GM12878 (cell line): ENCODE measurements at regions not wholly inside any gene's neighbourhood (a gene's known extent, or its start where the extent isn't known, plus 50 kb on each side); places are given as distances from the start of the nearest gene placed in this dataset.

Experiments used
- ATAC-seq: fragments of 200-7000 bp; cut with Tn5 transposase; 3 replicates; pipeline ENCODE4 v1.9.1; 2020; ENCODE audit warnings: mild to moderate bottlenecking, moderate library complexity
- BruUV-seq: library from RNA; stranded (reverse); fragments of 400-500 nt; replicated peaks from 2 replicates; lab custom pipeline; 2021; lab: Mats Ljungman, UMichigan
- CTCF ChIA-PET: fragments of 300-600 bp; sonication (Branson Sonifier 250); formaldehyde crosslinking; extraction: SDS; loops from one replicate; lab custom pipeline; 2021; ENCODE audit warnings: inconsistent platforms; lab: Yijun Ruan, JAX
- POLR2A ChIA-PET: fragments of 350-600 bp; formaldehyde crosslinking; extraction: SDS; loops from one replicate; lab custom pipeline; 2021; ENCODE audit warnings: inconsistent platforms; lab: Charles Lee
- RAD21 ChIA-PET: fragments of 300-600 bp; sonication (Branson Sonifier 250); formaldehyde crosslinking; loops from one replicate; lab custom pipeline; 2023; ENCODE audit warnings: antibody characterized with exemption; ENCODE audit not compliant: unreplicated experiment; lab: Charles Lee
- SMC1A ChIA-PET: fragments of 300-600 bp; sonication (Branson Sonifier 250); formaldehyde crosslinking; loops from one replicate; lab custom pipeline; 2023; ENCODE audit not compliant: unreplicated experiment, uncharacterized antibody; lab: Charles Lee
- DNase-seq: peaks from one replicate; pipeline ENCODE4 v3.0.0-alpha.2; 2011; ENCODE audit warnings: low read depth, low spot score
- FAIRE-seq: peaks from 3 replicates; lab custom pipeline; 2011; peaks lifted over from hg19 to GRCh38; lab: Jason Lieb, UNC
- H2AFZ ChIP-seq: 2 replicates; pipeline ENCODE4 v1.6.0; 2011; ENCODE audit warnings: low read depth, low read length, control low read depth; ENCODE audit not compliant: control insufficient read depth
- H3K27ac ChIP-seq: 2 replicates; pipeline ENCODE4 v1.5.1; 2011; ENCODE audit warnings: control low read depth; ENCODE audit not compliant: control insufficient read depth, insufficient read depth
- H3K27me3 ChIP-seq, 2 experiments: replicated peaks in 1 of 2; 2 replicates each; pipeline versions ENCODE4 v1.6.0 to v1.6.1; 2011; ENCODE audit warnings: low read length in 1 of 2; ENCODE audit not compliant: control insufficient read depth in 2 of 2, insufficient read depth in 2 of 2
- H3K36me3 ChIP-seq, 2 experiments: 2 replicates each; pipeline ENCODE4 v1.5.1; 2011; ENCODE audit warnings: low read length in 1 of 2; ENCODE audit not compliant: control insufficient read depth in 2 of 2, insufficient read depth in 2 of 2
- H3K4me1 ChIP-seq: 2 replicates; pipeline ENCODE4 v1.6.1; 2011; ENCODE audit warnings: mild to moderate bottlenecking, low read length, moderate library complexity, mixed read lengths; ENCODE audit not compliant: control insufficient read depth, insufficient read depth
- H3K4me2 ChIP-seq: 2 replicates; pipeline ENCODE4 v1.6.0; 2011; ENCODE audit warnings: control low read depth; ENCODE audit not compliant: control insufficient read depth, insufficient read depth
- H3K4me3 ChIP-seq: fragments of 200-600 bp; sonication (generic); 2 replicates; pipeline ENCODE4 v1.5.1; 2016
- H3K79me2 ChIP-seq: 2 replicates; pipeline ENCODE4 v1.6.0; 2011; ENCODE audit warnings: low read length; ENCODE audit not compliant: control insufficient read depth, insufficient read depth
- H3K9ac ChIP-seq: 2 replicates; pipeline ENCODE4 v1.8.0; 2011; ENCODE audit warnings: low read length, control low read depth, mixed read lengths; ENCODE audit not compliant: control insufficient read depth, insufficient read depth
- H3K9me3 ChIP-seq: replicated peaks from 3 replicates; pipeline ENCODE4 v1.5.1; 2011; ENCODE audit warnings: mild to moderate bottlenecking, low read length; ENCODE audit not compliant: control insufficient read depth, insufficient read depth
- H4K20me1 ChIP-seq: 2 replicates; pipeline ENCODE4 v1.6.0; 2011; ENCODE audit not compliant: control insufficient read depth, insufficient read depth
- BCL3 ChIP-seq: IDR thresholded peaks from 2 replicates; pipeline ENCODE4 v1.6.1; 2011; ENCODE audit warnings: borderline replicate concordance, low read depth, mild to moderate bottlenecking, moderate library complexity, low read length; ENCODE audit not compliant: insufficient read depth, poor library complexity, severe bottlenecking
- CHD1 ChIP-seq: IDR thresholded peaks from 2 replicates; pipeline ENCODE4 v1.6.1; 2012; ENCODE audit warnings: low read depth, low read length, improper control_type of control experiment
- HCFC1 ChIP-seq: fragments of 150-350 bp; IDR thresholded peaks from 2 replicates; pipeline ENCODE4 v1.6.1; 2014; ENCODE audit warnings: low read length
- HDGF ChIP-seq: fragments of 450-650 bp; IDR thresholded peaks from 2 replicates; pipeline ENCODE4 v1.6.1; 2016; ENCODE audit warnings: antibody characterized with exemption
- HSF1 ChIP-seq: fragments of 150-350 bp; IDR thresholded peaks from 2 replicates; pipeline ENCODE4 v1.6.1; 2014; ENCODE audit warnings: mild to moderate bottlenecking, low read depth, low read length
- JUNB ChIP-seq: IDR thresholded peaks from 2 replicates; pipeline ENCODE4 v1.6.1; 2016; ENCODE audit warnings: antibody characterized with exemption, mild to moderate bottlenecking
- POLR2A ChIP-seq: IDR thresholded peaks from 2 replicates; pipeline ENCODE4 v1.6.1; 2011; ENCODE audit warnings: low read depth, mild to moderate bottlenecking, low read length
- POU2F2 ChIP-seq: IDR thresholded peaks from 3 replicates; pipeline ENCODE4 v1.6.1; 2011; ENCODE audit warnings: low read depth, mild to moderate bottlenecking, low read length, borderline replicate concordance
- REST ChIP-seq: IDR thresholded peaks from 2 replicates; pipeline ENCODE4 v1.6.1; 2012; ENCODE audit warnings: mild to moderate bottlenecking, low read depth, low read length
- RUNX3 ChIP-seq: IDR thresholded peaks from 2 replicates; pipeline ENCODE4 v1.6.1; 2012; ENCODE audit warnings: low read length, inconsistent platforms
- SMC3 ChIP-seq: IDR thresholded peaks from 2 replicates; pipeline ENCODE4 v1.6.1; 2011; ENCODE audit warnings: low read length, improper control_type of control experiment, borderline replicate concordance
- STAT1 ChIP-seq: fragments of 450-650 bp; conservative IDR thresholded peaks from 2 replicates; pipeline ENCODE4 v1.6.1; 2014; ENCODE audit warnings: antibody characterized with exemption, mild to moderate bottlenecking
- TARDBP ChIP-seq: IDR thresholded peaks from 2 replicates; pipeline ENCODE4 v1.6.1; 2016; ENCODE audit warnings: borderline replicate concordance
- YY1 ChIP-seq: IDR thresholded peaks from 2 replicates; pipeline ENCODE4 v1.6.1; 2011; ENCODE audit warnings: low read depth, mild to moderate bottlenecking, low read length
- ZNF24 ChIP-seq: fragments of 450-650 bp; IDR thresholded peaks from 2 replicates; pipeline ENCODE4 v1.6.1; 2017; ENCODE audit warnings: antibody characterized with exemption, mild to moderate bottlenecking
- WGBS: methylation state at CpG from one replicate; pipeline ENCODE4 v1.1.6; 2016; ENCODE audit warnings: low lambda C conversion rate; ENCODE audit not compliant: insufficient replicate concordance, insufficient coverage; ENCODE audit errors: missing lambda C conversion rate; 5-methylcytosine and 5-hydroxymethylcytosine counted together
- in situ Hi-C: fragments of 300-500 bp; cut with MboI; formaldehyde crosslinking; loops from 9 replicates; pipeline ENCODE4 v1.14.3; 2018; ENCODE audit warnings: mixed read lengths
- intact Hi-C: fragments of 100-400 bp; cut with micrococcal nuclease; formaldehyde crosslinking; loops from one replicate; pipeline ENCODE4 v1.14.2; 2022; ENCODE audit not compliant: unreplicated experiment
- TF ChIP-seq, protein P1 (sequence below): fragments of 450-650 bp; IDR thresholded peaks from 2 replicates; pipeline ENCODE4 v1.6.1; 2016; ENCODE audit warnings: mild to moderate bottlenecking
- TF ChIP-seq, protein P2 (sequence below): fragments of 450-650 bp; IDR thresholded peaks from 2 replicates; pipeline ENCODE4 v1.6.1; 2017; ENCODE audit warnings: mild to moderate bottlenecking, low read depth, inconsistent platforms; ENCODE audit not compliant: poor library complexity, severe bottlenecking

- Histone ChIP-seq H3K9ac (no peak overlapping the region), H2AFZ (no peak overlapping the region), H3K4me1 (no peaks in the 10 kb centered on the region), H3K79me2 (no peaks in the 10 kb centered on the region), H3K36me3 (no peaks in the 10 kb centered on the region), H3K4me3 (no peak overlapping the region), H3K27me3 (no peaks in the 10 kb centered on the region), H3K4me2 (no peak overlapping the region), H4K20me1 (no peaks in the 10 kb centered on the region), H3K9me3 (no peaks in the 10 kb centered on the region; the same call in 2 of the 3 replicates), H3K27ac (no peak overlapping the region)
- 27% methylated on average over 6 of the region's 6 CpGs for WGBS
- intact Hi-C loops (loop anchor here (5.0 kb wide), 1 partner anchor 76 kb away; no protein-coding TSS in a partner anchor), in situ Hi-C loops (no loop called here)
- BruUV-seq: no TSS peak
- no peak for FAIRE-seq
- CTCF ChIA-PET: no interaction called here
- ATAC-seq: no peak
- RAD21 ChIA-PET: no interaction called here
- POLR2A ChIA-PET: no interaction called here
- SMC1A ChIA-PET: no interaction called here
- DNase-seq: no peak
- TF ChIP-seq CHD1 (no peak), TARDBP (no peak), HCFC1 (no peak), POU2F2 (no peak), POLR2A (no peak), REST (no peak), RUNX3 (no peak), HSF1 (no peak), BCL3 (no peak), JUNB (no peak), HDGF (no peak), STAT1 (no peak), ZNF24 (no peak), SMC3 (no peak), YY1 (no peak)
- TF ChIP-seq, protein P1, sequence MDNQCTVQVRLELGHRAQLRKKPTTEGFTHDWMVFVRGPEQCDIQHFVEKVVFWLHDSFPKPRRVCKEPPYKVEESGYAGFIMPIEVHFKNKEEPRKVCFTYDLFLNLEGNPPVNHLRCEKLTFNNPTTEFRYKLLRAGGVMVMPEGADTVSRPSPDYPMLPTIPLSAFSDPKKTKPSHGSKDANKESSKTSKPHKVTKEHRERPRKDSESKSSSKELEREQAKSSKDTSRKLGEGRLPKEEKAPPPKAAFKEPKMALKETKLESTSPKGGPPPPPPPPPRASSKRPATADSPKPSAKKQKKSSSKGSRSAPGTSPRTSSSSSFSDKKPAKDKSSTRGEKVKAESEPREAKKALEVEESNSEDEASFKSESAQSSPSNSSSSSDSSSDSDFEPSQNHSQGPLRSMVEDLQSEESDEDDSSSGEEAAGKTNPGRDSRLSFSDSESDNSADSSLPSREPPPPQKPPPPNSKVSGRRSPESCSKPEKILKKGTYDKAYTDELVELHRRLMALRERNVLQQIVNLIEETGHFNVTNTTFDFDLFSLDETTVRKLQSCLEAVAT: no peak
- TF ChIP-seq, protein P2, sequence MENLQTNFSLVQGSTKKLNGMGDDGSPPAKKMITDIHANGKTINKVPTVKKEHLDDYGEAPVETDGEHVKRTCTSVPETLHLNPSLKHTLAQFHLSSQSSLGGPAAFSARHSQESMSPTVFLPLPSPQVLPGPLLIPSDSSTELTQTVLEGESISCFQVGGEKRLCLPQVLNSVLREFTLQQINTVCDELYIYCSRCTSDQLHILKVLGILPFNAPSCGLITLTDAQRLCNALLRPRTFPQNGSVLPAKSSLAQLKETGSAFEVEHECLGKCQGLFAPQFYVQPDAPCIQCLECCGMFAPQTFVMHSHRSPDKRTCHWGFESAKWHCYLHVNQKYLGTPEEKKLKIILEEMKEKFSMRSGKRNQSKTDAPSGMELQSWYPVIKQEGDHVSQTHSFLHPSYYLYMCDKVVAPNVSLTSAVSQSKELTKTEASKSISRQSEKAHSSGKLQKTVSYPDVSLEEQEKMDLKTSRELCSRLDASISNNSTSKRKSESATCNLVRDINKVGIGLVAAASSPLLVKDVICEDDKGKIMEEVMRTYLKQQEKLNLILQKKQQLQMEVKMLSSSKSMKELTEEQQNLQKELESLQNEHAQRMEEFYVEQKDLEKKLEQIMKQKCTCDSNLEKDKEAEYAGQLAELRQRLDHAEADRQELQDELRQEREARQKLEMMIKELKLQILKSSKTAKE: no peak
Observed at GRCh38 chr5:6111131-6111530, 267.2 kb downstream of the MED10 start.
